GM12891 (cell line): ENCODE measurements at regions not wholly inside any gene's neighbourhood (a gene's known extent, or its start where the extent isn't known, plus 50 kb on each side); places are given as distances from the start of the nearest gene placed in this dataset.

Experiments
- POLR2A ChIP-seq: IDR thresholded peaks from 2 replicates; pipeline ENCODE4 v1.6.1; 2011; ENCODE audit warnings: low read depth, low read length, control low read depth
- POLR2AphosphoS5 ChIP-seq: IDR thresholded peaks from 2 replicates; pipeline ENCODE4 v1.6.1; 2011; ENCODE audit warnings: low read depth, low read length, control low read depth
- TAF1 ChIP-seq: IDR thresholded peaks from 2 replicates; pipeline ENCODE4 v1.6.1; 2011; ENCODE audit warnings: low read depth, low read length, control low read depth

GRCh38 chr20:52084727-52085126 lies 106.9 kb downstream of the ZFP64 start:
- TF ChIP-seq TAF1 (no peak), POLR2A (no peak), POLR2AphosphoS5 (no peak)
